Thymus (tissue), 11 donors: ENCODE measurements at regions not wholly inside any gene's neighbourhood (a gene's known extent, or its start where the extent isn't known, plus 50 kb on each side); places are given as distances from the start of the nearest gene placed in this dataset.

ENCODE experiments used
- DNase-seq, 9 donors: peaks; one replicate each; pipeline ENCODE4 v3.0.0-alpha.2; 2013; ENCODE audit warnings: low spot score in 9 of 9, low read depth in 6 of 9, missing footprints in 1 of 9
- H3K27ac ChIP-seq, 2 donors: one replicate each; pipeline ENCODE4 v1.5.1; 2013; ENCODE audit warnings: control low read depth in 1 of 2, low read depth in 1 of 2, low read length in 1 of 2, mild to moderate bottlenecking in 1 of 2, moderate library complexity in 1 of 2
- H3K27me3 ChIP-seq, 2 donors: one replicate each; pipeline ENCODE4 v1.5.1; 2013; ENCODE audit warnings: low read length in 1 of 2; ENCODE audit not compliant: control insufficient read depth in 2 of 2, insufficient read depth in 1 of 2
- H3K36me3 ChIP-seq, 2 donors: one replicate each; pipeline ENCODE4 v1.5.1; 2013; ENCODE audit warnings: low read length in 1 of 2, mild to moderate bottlenecking in 1 of 2, moderate library complexity in 1 of 2; ENCODE audit not compliant: control insufficient read depth in 2 of 2, insufficient read depth in 2 of 2
- H3K4me1 ChIP-seq, 2 donors: one replicate each; pipeline ENCODE4 v1.5.1; 2013; ENCODE audit warnings: low read length in 2 of 2; ENCODE audit not compliant: control insufficient read depth in 2 of 2, insufficient read depth in 2 of 2
- H3K4me3 ChIP-seq, 2 donors: one replicate each; pipeline ENCODE4 v1.5.1; 2013; ENCODE audit warnings: low read length in 2 of 2, control low read depth in 1 of 2, mild to moderate bottlenecking in 1 of 2
- H3K9me3 ChIP-seq, 2 donors: one replicate each; pipeline ENCODE4 v1.5.1; 2013; ENCODE audit warnings: low read length in 1 of 2, mild to moderate bottlenecking in 1 of 2; ENCODE audit not compliant: control insufficient read depth in 2 of 2, insufficient read depth in 1 of 2
- WGBS: extraction: QIAGEN DNeasy Blood & Tissue Kit; methylation state at CpG from one replicate; pipeline ENCODE4 v1.1.7; 2013; 5-methylcytosine and 5-hydroxymethylcytosine counted together
- donor health status: healthy.

GRCh38 chr6:21327326-21328112, 266.0 kb upstream of the SOX4 start:
- Histone ChIP-seq H3K36me3 (no peaks in the 10 kb centered on the region), H3K27ac (no peak overlapping the region), H3K4me3 (no peak overlapping the region), H3K27me3 (no peaks in the 10 kb centered on the region), H3K4me1 (no peaks in the 10 kb centered on the region), H3K9me3 (no peaks in the 10 kb centered on the region)
- 84% methylated on average over 9 of the region's 9 CpGs for WGBS
- no peak for DNase-seq

GRCh38 chr6:21331235-21331634, 262.3 kb upstream of the SOX4 start:
- no peaks in the 10 kb centered on the region for H3K9me3 ChIP-seq
- no peaks in the 10 kb centered on the region for H3K27me3 ChIP-seq
- 80% methylated on average over 7 of the region's 7 CpGs for WGBS
- H3K36me3 ChIP-seq: no peaks in the 10 kb centered on the region
- DNase-seq: no peak
- no peak overlapping the region for H3K4me3 ChIP-seq
- no peaks in the 10 kb centered on the region for H3K4me1 ChIP-seq
- H3K27ac ChIP-seq: no peak overlapping the region

GRCh38 chr6:21332077-21332476, 261.5 kb upstream of the SOX4 start:
- Histone ChIP-seq H3K27ac (no peak overlapping the region), H3K9me3 (no peaks in the 10 kb centered on the region), H3K36me3 (no peaks in the 10 kb centered on the region), H3K4me3 (no peak overlapping the region), H3K4me1 (no peaks in the 10 kb centered on the region), H3K27me3 (no peaks in the 10 kb centered on the region)
- WGBS: 94% methylated on average over 5 of the region's 5 CpGs
- no peak for DNase-seq

GRCh38 chr6:21332660-21333059, 260.9 kb upstream of the SOX4 start:
- Histone ChIP-seq H3K36me3 (no peaks in the 10 kb centered on the region), H3K4me1 (no peaks in the 10 kb centered on the region), H3K9me3 (no peaks in the 10 kb centered on the region), H3K4me3 (no peak overlapping the region), H3K27me3 (no peaks in the 10 kb centered on the region), H3K27ac (no peak overlapping the region)
- WGBS: 98% methylated on average over 8 of the region's 8 CpGs
- no peak for DNase-seq

- no peaks in the 10 kb centered on the region for H3K36me3 ChIP-seq
- 95% methylated on average over 2 of the region's 2 CpGs for WGBS
Observed at GRCh38 chr6:21333715-21334114, 259.8 kb upstream of the SOX4 start.

GRCh38 chr6:21334651-21335050, 258.9 kb upstream of the SOX4 start:
- Histone ChIP-seq H3K27ac (no peak overlapping the region), H3K4me3 (no peak overlapping the region), H3K9me3 (no peaks in the 10 kb centered on the region), H3K4me1 (no peaks in the 10 kb centered on the region), H3K27me3 (no peaks in the 10 kb centered on the region), H3K36me3 (no peaks in the 10 kb centered on the region)
- no peak for DNase-seq
- 98% methylated on average over 7 of the region's 7 CpGs for WGBS

More at GRCh38 chr6:21333715-21334114, 259.8 kb upstream of the SOX4 start:
- DNase-seq: no peak
- no peaks in the 10 kb centered on the region for H3K27me3 ChIP-seq
- H3K4me1 ChIP-seq: no peaks in the 10 kb centered on the region
- H3K27ac ChIP-seq: no peak overlapping the region
- H3K4me3 ChIP-seq: no peak overlapping the region
- H3K9me3 ChIP-seq: no peaks in the 10 kb centered on the region

GRCh38 chr6:21335591-21335990, 258.0 kb upstream of the SOX4 start:
- Histone ChIP-seq H3K36me3 (no peaks in the 10 kb centered on the region), H3K4me3 (no peak overlapping the region), H3K4me1 (no peaks in the 10 kb centered on the region), H3K27ac (no peak overlapping the region), H3K9me3 (no peaks in the 10 kb centered on the region), H3K27me3 (no peaks in the 10 kb centered on the region)
- DNase-seq: no peak

GRCh38 chr6:21337263-21337662, 256.3 kb upstream of the SOX4 start:
- Histone ChIP-seq H3K4me3 (no peak overlapping the region), H3K27ac (no peak overlapping the region), H3K9me3 (no peaks in the 10 kb centered on the region), H3K36me3 (no peaks in the 10 kb centered on the region), H3K4me1 (no peaks in the 10 kb centered on the region), H3K27me3 (no peaks in the 10 kb centered on the region)
- DNase-seq: no peak
- 82% methylated on average over 3 of the region's 3 CpGs for WGBS

- Histone ChIP-seq H3K4me3 (no peak overlapping the region), H3K9me3 (no peaks in the 10 kb centered on the region), H3K27me3 (no peaks in the 10 kb centered on the region), H3K4me1 (no peaks in the 10 kb centered on the region), H3K27ac (no peak overlapping the region), H3K36me3 (no peaks in the 10 kb centered on the region)
- WGBS: 94% methylated on average over 3 of the region's 3 CpGs
- DNase-seq: no peak
Observed at GRCh38 chr6:21340573-21340972, 253.0 kb upstream of the SOX4 start.
